ENCODE measurements at regions not wholly inside any gene's neighbourhood (a gene's known extent, or its start where the extent isn't known, plus 50 kb on each side); places are given as distances from the start of the nearest gene placed in this dataset.
"Not testable (repeated sequence)": the region's sequence is repeated elsewhere in the genome, so short reads cannot be mapped to it uniquely, and the experiment has no call there.

- DNase-seq (ENCODE audit: low spot score): no peak
These were observed 535.1 kb upstream of the CHORDC1 start for GRCh38 chr11:90757849-90758494.

- DNase-seq (ENCODE audit: low spot score): no peak
These were observed 533.8 kb upstream of the CHORDC1 start for GRCh38 chr11:90756617-90757016.

- no peak for DNase-seq (ENCODE audit: low spot score)
These were observed 530.7 kb upstream of the CHORDC1 start for GRCh38 chr11:90753546-90753945.

DNA sequence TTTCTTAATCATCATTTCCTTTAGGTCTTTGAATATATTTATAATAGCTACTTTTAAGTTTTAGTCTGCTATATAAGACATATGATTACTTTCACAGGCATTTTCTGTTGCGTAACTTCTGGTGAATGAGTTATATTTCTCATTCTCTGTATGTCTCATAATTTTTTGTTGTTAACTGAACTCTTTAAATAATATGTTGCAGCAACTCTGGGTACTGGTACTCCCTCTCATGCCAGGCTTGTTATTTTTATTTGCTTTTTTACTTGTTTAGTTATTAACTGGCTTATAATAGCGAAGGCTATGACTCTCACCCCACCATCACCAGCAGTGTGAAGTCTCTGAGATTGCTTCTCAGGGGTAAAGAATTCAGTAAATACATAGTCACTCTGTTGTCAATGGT, 524.2 kb upstream of the CHORDC1 start:
- peak; percentile 90 for DNase-seq (ENCODE audit: low spot score)

DNA sequence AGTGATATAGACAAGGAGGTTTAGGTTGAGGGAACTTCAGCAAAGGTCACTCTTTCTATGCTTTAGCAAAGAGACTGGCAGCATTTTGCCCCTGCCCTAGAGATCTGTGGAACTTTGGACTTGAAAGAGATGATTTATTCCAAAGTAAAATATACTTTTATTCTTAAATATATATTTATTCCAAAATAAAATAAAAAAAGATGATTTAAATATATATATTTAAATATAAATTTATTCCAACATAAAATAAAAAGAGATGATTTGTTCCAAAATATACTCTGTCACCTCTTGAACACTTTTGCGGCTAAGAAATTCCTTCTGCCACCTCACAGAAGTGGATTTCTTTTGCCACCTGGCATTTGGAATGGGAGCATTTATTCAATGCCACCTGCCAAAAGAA, 521.3 kb upstream of the CHORDC1 start:
- DNase-seq (ENCODE audit: low spot score): no peak

- no peak for DNase-seq (ENCODE audit: low spot score)
These were observed 516.0 kb upstream of the CHORDC1 start for GRCh38 chr11:90738799-90739198.

DNA sequence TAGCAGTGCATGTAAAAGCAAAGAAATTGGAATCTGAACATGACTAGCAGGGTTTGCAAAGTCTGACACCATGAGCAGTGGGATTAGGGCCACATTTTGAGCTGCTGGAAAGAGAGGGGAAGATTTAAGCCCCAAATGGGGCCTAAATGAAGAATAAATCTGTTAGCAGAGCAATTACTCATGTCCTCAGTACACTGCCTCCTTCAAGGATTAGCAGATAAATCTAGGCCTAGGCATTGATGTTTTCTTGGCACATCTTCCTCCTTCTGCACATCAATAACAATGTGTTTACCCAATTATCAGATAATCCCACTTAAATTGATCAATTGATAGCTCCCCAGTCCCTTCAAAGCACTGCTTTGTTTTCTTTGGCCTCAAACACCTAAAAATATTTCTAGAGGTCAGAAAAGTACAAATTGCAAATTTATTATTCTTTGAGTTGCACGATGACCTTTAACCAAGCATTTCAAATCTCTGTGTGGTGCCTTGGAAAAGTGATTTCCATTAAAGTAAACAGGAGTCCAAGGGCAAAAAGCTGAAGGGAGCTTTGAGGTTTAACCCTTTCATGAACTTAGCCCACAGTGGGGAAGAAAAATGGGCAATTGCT, 514.7 kb upstream of the CHORDC1 start:
- DNase-seq (ENCODE audit: low spot score): no peak

DNA sequence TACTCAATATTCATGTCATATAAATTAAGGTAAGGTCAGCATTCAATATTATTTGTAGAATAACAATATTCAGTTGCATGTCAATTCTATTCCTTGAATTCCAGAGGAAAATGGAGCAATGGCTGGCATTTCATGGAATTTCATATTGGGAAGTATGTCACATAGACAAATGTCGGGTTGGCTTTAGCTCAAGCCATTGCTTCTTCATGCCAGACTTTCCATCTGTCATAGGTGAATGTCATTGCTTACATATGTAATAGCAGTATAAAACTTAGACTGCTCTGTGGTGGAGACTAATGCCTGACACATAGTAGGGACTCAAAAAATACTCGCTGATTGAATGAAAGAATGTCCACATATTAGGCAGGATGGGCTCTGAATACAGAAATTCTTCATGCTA, 509.6 kb upstream of the CHORDC1 start:
- no peak for DNase-seq (ENCODE audit: low spot score)

GRCh38 chr11:90723475-90723874, 500.6 kb upstream of the CHORDC1 start:
- DNase-seq (ENCODE audit: low spot score): no peak

DNA sequence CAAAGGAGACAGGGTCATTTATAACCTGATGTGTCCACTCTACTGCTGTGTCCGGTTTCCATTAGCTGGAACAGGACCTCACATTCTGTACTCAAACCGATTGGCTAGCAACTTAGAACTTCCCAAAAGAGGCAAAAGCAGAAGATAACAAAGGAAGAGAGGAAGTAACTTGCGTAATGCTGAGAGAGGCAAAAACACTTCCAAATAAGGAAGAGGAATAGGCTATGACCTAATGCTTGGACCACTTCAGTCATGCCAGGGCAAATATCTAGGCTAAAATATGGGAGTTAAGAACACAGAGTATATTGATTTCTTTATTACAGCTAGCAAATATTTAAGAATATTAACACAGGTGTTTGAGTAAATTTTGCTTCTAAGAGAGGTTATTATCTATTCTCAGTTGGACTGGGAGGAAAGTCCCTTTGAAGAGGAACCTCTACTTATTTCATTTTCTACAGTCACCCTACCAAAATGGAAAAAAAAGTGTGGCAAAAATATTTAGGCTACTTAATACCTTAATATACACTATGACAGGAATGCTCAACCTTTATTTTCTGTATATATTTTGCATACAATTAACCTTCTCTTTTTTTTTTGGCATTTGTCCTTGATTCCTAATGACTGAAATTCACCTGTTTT, 499.8 kb upstream of the CHORDC1 start:
- peak; percentile 36 for DNase-seq (ENCODE audit: low spot score)

DNA sequence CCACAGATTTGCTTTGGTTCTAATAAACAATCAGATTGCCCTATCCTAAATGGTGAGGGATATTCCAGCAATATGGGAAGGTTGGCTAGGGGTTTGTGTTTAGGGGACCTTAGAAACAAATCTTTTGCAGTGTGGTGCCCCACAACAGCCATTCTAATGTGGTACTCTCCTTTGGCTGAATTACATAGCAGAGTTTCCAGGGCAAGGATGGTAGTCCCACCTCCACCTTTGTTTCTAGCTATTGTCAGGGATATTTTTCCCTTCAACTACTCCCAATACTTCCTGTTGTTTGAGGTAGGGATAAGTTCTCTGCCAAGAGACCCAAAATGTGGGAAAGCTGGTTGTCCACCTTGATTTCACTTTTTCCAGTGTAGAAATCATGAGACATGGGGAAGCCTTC, 494.7 kb upstream of the CHORDC1 start:
- no peak for DNase-seq (ENCODE audit: low spot score)

- no peak for DNase-seq (ENCODE audit: low spot score)
These were observed 482.8 kb upstream of the CHORDC1 start for GRCh38 chr11:90705661-90706060.

DNA sequence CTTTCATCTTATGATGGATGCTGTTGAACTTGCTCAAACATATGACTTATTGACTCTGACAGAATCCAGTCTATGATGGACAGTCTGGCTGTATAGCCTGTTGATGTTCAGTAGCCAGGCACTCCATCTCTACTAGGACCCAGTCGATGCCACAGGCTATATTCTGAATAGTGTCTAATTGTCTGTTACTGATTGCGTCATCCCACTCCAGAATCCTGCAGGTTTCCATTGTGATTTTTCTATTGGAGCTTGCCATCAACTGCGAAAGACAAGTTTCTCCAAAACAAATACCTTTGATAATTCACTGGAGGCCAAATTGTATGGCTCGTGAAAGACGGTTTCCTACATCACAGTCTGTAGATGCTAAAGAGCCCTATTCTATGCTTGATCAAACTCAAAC, 481.7 kb upstream of the CHORDC1 start:
- DNase-seq (ENCODE audit: low spot score): no peak

GRCh38 chr11:90701716-90702115, 478.9 kb upstream of the CHORDC1 start:
- DNase-seq (ENCODE audit: low spot score): no peak

GRCh38 chr11:90700789-90701439, 478.1 kb upstream of the CHORDC1 start:
- no peak for DNase-seq (ENCODE audit: low spot score)

- DNase-seq (ENCODE audit: low spot score): no peak
These were observed 477.0 kb upstream of the CHORDC1 start for GRCh38 chr11:90699791-90700400.

DNA sequence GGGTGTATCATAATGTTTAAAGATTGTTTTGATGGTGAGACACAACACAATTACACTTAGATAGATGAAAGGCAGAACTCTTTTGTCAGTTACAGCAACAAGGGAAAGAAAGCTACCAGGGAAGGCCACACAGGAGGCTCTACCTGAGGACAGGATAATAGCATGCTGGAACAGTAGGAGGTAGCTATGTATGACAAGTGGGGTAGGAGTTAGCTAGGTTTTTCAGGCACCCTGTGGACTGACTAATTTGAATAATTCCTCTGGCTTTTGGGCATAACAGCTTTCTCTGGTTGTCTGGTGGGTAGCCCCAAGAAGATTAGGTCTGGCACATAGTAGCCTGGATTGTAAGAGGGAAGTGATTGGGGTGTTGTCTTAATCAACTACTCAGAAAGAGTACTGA, 475.4 kb upstream of the CHORDC1 start:
- DNase-seq (ENCODE audit: low spot score): no peak

DNA sequence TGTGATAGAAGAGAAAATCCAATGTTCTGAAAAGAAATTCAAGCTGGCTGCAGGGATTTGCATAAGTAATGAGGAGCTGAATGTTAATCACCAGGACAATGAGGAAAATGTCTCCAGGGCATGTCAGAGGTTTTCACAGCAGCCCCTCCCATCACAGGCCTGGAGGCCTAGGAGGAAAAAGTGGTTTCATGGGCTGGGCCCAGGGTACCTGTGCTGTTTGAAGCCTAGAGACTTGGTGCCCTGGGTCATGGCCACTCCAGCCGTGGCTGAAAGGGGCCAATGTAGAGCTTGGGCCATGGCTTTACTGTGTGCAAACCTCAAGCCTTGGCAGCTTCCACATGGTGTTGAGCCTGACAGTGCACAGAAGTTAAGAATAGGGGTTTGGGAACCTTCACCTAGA, 452.6 kb upstream of the CHORDC1 start:
- not testable (repeated sequence) for DNase-seq (ENCODE audit: low spot score)

DNA sequence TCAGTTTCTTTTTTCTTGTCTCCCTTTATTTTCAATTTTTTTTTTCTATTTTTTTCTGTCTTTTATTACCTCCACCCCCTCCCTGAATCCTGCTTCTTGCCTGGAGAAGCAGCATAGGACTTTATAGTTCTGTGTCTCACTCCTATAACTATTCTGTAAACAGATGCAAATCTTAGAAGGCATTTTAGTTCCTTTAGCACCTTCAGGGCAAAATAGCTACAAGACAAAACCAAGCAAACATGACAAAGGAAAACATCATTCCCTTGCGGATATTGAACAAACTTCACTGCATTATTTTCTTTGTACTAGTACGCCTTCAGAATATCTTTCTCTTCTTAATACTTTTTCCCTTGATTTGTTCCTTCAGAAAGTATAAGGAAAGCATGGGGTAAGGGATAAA, 446.2 kb upstream of the CHORDC1 start:
- DNase-seq (ENCODE audit: low spot score): no peak

- DNase-seq (ENCODE audit: low spot score): no peak
These were observed 445.7 kb upstream of the CHORDC1 start for GRCh38 chr11:90668502-90668901.

GRCh38 chr11:90661233-90661632, 438.4 kb upstream of the CHORDC1 start:
- no peak for DNase-seq (ENCODE audit: low spot score)

DNA sequence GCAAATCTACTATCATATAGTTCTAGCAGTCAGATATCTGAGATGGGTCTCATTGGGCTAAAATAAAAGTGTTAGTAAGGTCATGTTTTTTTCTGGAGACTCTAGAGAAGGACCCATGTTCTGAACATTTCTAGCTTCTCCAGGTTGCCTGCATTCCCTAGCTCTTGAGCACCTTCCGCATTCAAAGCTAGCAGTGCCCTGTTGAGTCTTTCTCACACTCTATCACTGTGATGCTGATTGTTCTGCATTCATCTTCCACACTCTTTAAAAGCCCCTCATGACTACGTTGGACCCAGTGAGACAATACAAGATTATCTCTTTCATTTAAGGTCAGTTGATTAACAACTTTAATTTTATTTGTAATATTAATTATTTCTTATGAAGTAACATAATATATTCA, 433.3 kb upstream of the CHORDC1 start:
- DNase-seq (ENCODE audit: low spot score): no peak

DNA sequence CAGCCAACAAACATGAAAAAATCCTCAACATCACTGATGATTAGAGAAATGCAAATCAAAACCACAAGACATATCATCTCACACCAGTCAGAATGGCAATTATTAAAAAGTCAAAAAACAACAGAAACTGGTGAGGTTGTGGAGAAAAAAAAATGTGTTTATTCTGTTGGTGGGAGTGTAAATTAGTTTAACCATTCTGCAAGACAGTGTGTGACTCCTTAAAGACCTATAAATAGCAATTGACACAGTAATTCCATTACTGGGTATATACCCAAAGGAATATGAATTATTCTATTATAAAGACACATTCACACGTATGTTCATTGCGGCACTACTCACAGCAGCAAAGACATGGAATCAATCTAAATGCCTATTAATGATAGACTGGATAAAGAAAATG, 427.3 kb upstream of the CHORDC1 start:
- DNase-seq (ENCODE audit: low spot score): no peak
